ENCODE measurements at regions not wholly inside any gene's neighbourhood (a gene's known extent, or its start where the extent isn't known, plus 50 kb on each side); places are given as distances from the start of the nearest gene placed in this dataset.

- ATAC-seq: no peak
- TF ChIP-seq CTCF (IDR thresholded peaks at IDR 0.05): no peak
- TF ChIP-seq POLR2A (IDR thresholded peaks at IDR 0.05): no peak
- no peak for TF ChIP-seq POLR2AphosphoS5 (IDR thresholded peaks at IDR 0.05)
- TF ChIP-seq EP300 (IDR thresholded peaks at IDR 0.05): no peak
- no peak overlapping the region for H3K27ac ChIP-seq
- H3K4me1 ChIP-seq: no peaks in the 10 kb centered on the region
- no peaks in the 10 kb centered on the region for H3K36me3 ChIP-seq
- 78 to 84% methylated on average over 2 of the region's 2 CpGs for WGBS, 2 donors (ENCODE audit: low coverage in 1 of 2)
- H3K4me3 ChIP-seq: no peak overlapping the region
- H3K27me3 ChIP-seq: no peaks in the 10 kb centered on the region
- H3K9me3 ChIP-seq: peaks cover 0 to 15% (median 0%) of the 10 kb centered on the region in 3 donors
These were observed 608.1 kb downstream of the TYW1 start for GRCh38 chr7:67604461-67605386.

- Histone ChIP-seq H3K27ac (no peak overlapping the region), H3K36me3 (no peaks in the 10 kb centered on the region), H3K4me1 (no peaks in the 10 kb centered on the region), H3K27me3 (no peaks in the 10 kb centered on the region), H3K4me3 (no peak overlapping the region), H3K9me3 (peaks cover 0 to 23% (median 0%) of the 10 kb centered on the region in 3 donors)
- no peak for TF ChIP-seq POLR2A (IDR thresholded peaks at IDR 0.05)
- no peak for TF ChIP-seq EP300 (IDR thresholded peaks at IDR 0.05)
- no peak for TF ChIP-seq CTCF (IDR thresholded peaks at IDR 0.05)
- no peak for TF ChIP-seq POLR2AphosphoS5 (IDR thresholded peaks at IDR 0.05)
- WGBS, 2 donors (ENCODE audit: low coverage in 1 of 2): 96 to 100% methylated on average over 2 to 3 of the region's 3 CpGs
- no peak for ATAC-seq
These were observed 612.2 kb downstream of the TYW1 start for GRCh38 chr7:67608806-67609205.

- 61 to 81% methylated on average over 2 to 5 of the region's 6 CpGs for WGBS, 2 donors (ENCODE audit: low coverage in 1 of 2)
These were observed 614.3 kb downstream of the TYW1 start for GRCh38 chr7:67610897-67611296.

GRCh38 chr7:67614843-67615242, 618.2 kb downstream of the TYW1 start:
- Histone ChIP-seq H3K4me3 (no peak overlapping the region), H3K27ac (no peak overlapping the region), H3K4me1 (peaks cover 0 to 14% (median 6%) of the 10 kb centered on the region in 3 donors), H3K9me3 (peaks cover 0 to 8% (median 0%) of the 10 kb centered on the region in 3 donors), H3K27me3 (peaks cover 13% of the 10 kb centered on the region), H3K36me3 (no peaks in the 10 kb centered on the region)
- TF ChIP-seq POLR2AphosphoS5 (IDR thresholded peaks at IDR 0.05) (no peak), POLR2A (IDR thresholded peaks at IDR 0.05) (no peak), CTCF (IDR thresholded peaks at IDR 0.05) (no peak), EP300 (IDR thresholded peaks at IDR 0.05) (no peak)
- ATAC-seq: no peak
- WGBS, 2 donors (ENCODE audit: low coverage in 1 of 2): 51 to 66% methylated on average over 2 of the region's 2 CpGs

More at GRCh38 chr7:67610897-67611296, 614.3 kb downstream of the TYW1 start:
- Histone ChIP-seq H3K36me3 (no peaks in the 10 kb centered on the region), H3K9me3 (peaks cover 0 to 10% (median 0%) of the 10 kb centered on the region in 3 donors), H3K27ac (no peak overlapping the region), H3K4me1 (no peaks in the 10 kb centered on the region), H3K27me3 (peaks cover 5% of the 10 kb centered on the region), H3K4me3 (no peak overlapping the region)
- no peak for TF ChIP-seq POLR2AphosphoS5 (IDR thresholded peaks at IDR 0.05)
- no peak for TF ChIP-seq POLR2A (IDR thresholded peaks at IDR 0.05)
- TF ChIP-seq EP300 (IDR thresholded peaks at IDR 0.05): no peak
- no peak for TF ChIP-seq CTCF (IDR thresholded peaks at IDR 0.05)
- no peak for ATAC-seq

- TF ChIP-seq POLR2AphosphoS5 (IDR thresholded peaks at IDR 0.05) (no peak), CTCF (IDR thresholded peaks at IDR 0.05) (no peak), POLR2A (IDR thresholded peaks at IDR 0.05) (no peak), EP300 (IDR thresholded peaks at IDR 0.05) (no peak)
These were observed 619.9 kb downstream of the TYW1 start for GRCh38 chr7:67616517-67616916.

More at GRCh38 chr7:67616517-67616916, 619.9 kb downstream of the TYW1 start:
- Histone ChIP-seq H3K36me3 (no peaks in the 10 kb centered on the region), H3K27ac (no peak overlapping the region), H3K4me1 (peaks cover 0 to 14% (median 6%) of the 10 kb centered on the region in 3 donors), H3K4me3 (no peak overlapping the region), H3K9me3 (peaks cover 0 to 8% (median 0%) of the 10 kb centered on the region in 3 donors), H3K27me3 (peaks cover 18% of the 10 kb centered on the region)
- 80 to 89% methylated on average over 7 of the region's 7 CpGs for WGBS, 2 donors (ENCODE audit: low coverage in 1 of 2)
- ATAC-seq: no peak

Data from gastroesophageal sphincter (tissue), 4 donors.